SK-N-MC (cell line): ENCODE measurements at regions not wholly inside any gene's neighbourhood (a gene's known extent, or its start where the extent isn't known, plus 50 kb on each side); places are given as distances from the start of the nearest gene placed in this dataset.

ENCODE experiments used
- DNase-seq: peaks from one replicate; pipeline ENCODE4 v3.0.0-alpha.2; 2011; ENCODE audit warnings: low read depth, low spot score
- H3K27ac ChIP-seq: fragments of 200-600 bp; sonication (generic); 2 replicates; pipeline ENCODE4 v1.5.1; 2016; ENCODE audit warnings: mixed run types
- H3K36me3 ChIP-seq: fragments of 200-600 bp; sonication (generic); 2 replicates; pipeline ENCODE4 v1.6.1; 2017; ENCODE audit warnings: antibody characterized with exemption, low read length, mixed read lengths; ENCODE audit not compliant: insufficient read depth
- H3K4me3 ChIP-seq: fragments of 200-600 bp; sonication (generic); 2 replicates; pipeline ENCODE4 v1.5.1; 2016
- H3K9ac ChIP-seq: fragments of 200-600 bp; sonication (generic); 2 replicates; pipeline ENCODE4 v1.8.0; 2017; ENCODE audit warnings: mixed run types, mixed read lengths; ENCODE audit not compliant: insufficient read length
- H3K9me3 ChIP-seq: fragments of 200-600 bp; sonication (generic); 2 replicates; pipeline ENCODE4 v1.6.1; 2017; ENCODE audit warnings: low read depth, mild to moderate bottlenecking, antibody characterized with exemption, low read length, moderate library complexity, mixed read lengths
- EZH2 ChIP-seq: fragments of 200-600 bp; sonication (generic); IDR thresholded peaks from one replicate; pipeline ENCODE4 v1.6.1; 2017; ENCODE audit warnings: antibody characterized with exemption
- FOXP2 ChIP-seq: optimal IDR thresholded peaks from 2 replicates; pipeline ENCODE3; 2011; ENCODE audit warnings: mild to moderate bottlenecking, moderate library complexity; ENCODE audit not compliant: insufficient read depth; ENCODE audit errors: extremely low read length, control extremely low read depth
- POLR2AphosphoS5 ChIP-seq: IDR thresholded peaks from 2 replicates; pipeline ENCODE4 v1.6.1; 2012; ENCODE audit warnings: mild to moderate bottlenecking, low read depth, low read length, borderline replicate concordance

- no peak for TF ChIP-seq FOXP2
- no peak for TF ChIP-seq EZH2
- no peak for TF ChIP-seq POLR2AphosphoS5
- Histone ChIP-seq H3K9ac (no peak overlapping the region), H3K9me3 (no peaks in the 10 kb centered on the region), H3K4me3 (no peak overlapping the region), H3K27ac (no peak overlapping the region), H3K36me3 (no peaks in the 10 kb centered on the region)
- DNase-seq: no peak
These were observed 190.6 kb upstream of the SPRED2 start for GRCh38 chr2:65622951-65623535.

GRCh38 chr2:65622499-65622898, 190.1 kb upstream of the SPRED2 start:
- TF ChIP-seq POLR2AphosphoS5 (no peak), FOXP2 (no peak), EZH2 (no peak)
- Histone ChIP-seq H3K9ac (no peak overlapping the region), H3K9me3 (no peaks in the 10 kb centered on the region), H3K4me3 (no peak overlapping the region), H3K36me3 (no peaks in the 10 kb centered on the region), H3K27ac (no peak overlapping the region; the same call in 1 of the 2 replicates)
- DNase-seq: no peak

GRCh38 chr2:65620524-65620923, 188.1 kb upstream of the SPRED2 start:
- no peaks in the 10 kb centered on the region for H3K9me3 ChIP-seq
- H3K4me3 ChIP-seq: no peak overlapping the region
- H3K9ac ChIP-seq: no peak overlapping the region
- DNase-seq: no peak
- TF ChIP-seq EZH2 (no peak), POLR2AphosphoS5 (no peak), FOXP2 (no peak)
- no peaks in the 10 kb centered on the region for H3K36me3 ChIP-seq
- no peak overlapping the region; the same call in 1 of the 2 replicates for H3K27ac ChIP-seq

- Histone ChIP-seq H3K4me3 (no peak overlapping the region), H3K27ac (no peak overlapping the region), H3K36me3 (no peaks in the 10 kb centered on the region), H3K9me3 (no peaks in the 10 kb centered on the region), H3K9ac (no peak overlapping the region)
- TF ChIP-seq EZH2: no peak
- TF ChIP-seq FOXP2: no peak
- no peak for TF ChIP-seq POLR2AphosphoS5
- no peak for DNase-seq
These were observed 187.6 kb upstream of the SPRED2 start for GRCh38 chr2:65620026-65620425.

- H3K9ac ChIP-seq: no peak overlapping the region
- TF ChIP-seq EZH2: no peak
- no peak for TF ChIP-seq POLR2AphosphoS5
- no peak for TF ChIP-seq FOXP2
- no peak for DNase-seq
These were observed 183.2 kb upstream of the SPRED2 start for GRCh38 chr2:65615602-65616001.

GRCh38 chr2:65613968-65614555, 181.7 kb upstream of the SPRED2 start:
- H3K4me3 ChIP-seq: no peak overlapping the region
- H3K36me3 ChIP-seq: no peaks in the 10 kb centered on the region
- DNase-seq: no peak
- no peak overlapping the region for H3K9ac ChIP-seq
- TF ChIP-seq FOXP2: no peak
- TF ChIP-seq POLR2AphosphoS5: no peak
- no peak for TF ChIP-seq EZH2
- peak overlapping the region; percentile 95 for H3K27ac ChIP-seq
- H3K9me3 ChIP-seq: no peaks in the 10 kb centered on the region

More at GRCh38 chr2:65615602-65616001, 183.2 kb upstream of the SPRED2 start:
- Histone ChIP-seq H3K27ac (peak overlapping the region; percentile 95; the same call in 1 of the 2 replicates), H3K4me3 (no peak overlapping the region), H3K36me3 (no peaks in the 10 kb centered on the region), H3K9me3 (no peaks in the 10 kb centered on the region)

GRCh38 chr2:65611488-65611887, 179.1 kb upstream of the SPRED2 start:
- no peak overlapping the region for H3K4me3 ChIP-seq
- 0 out of 2 replicates have a peak overlapping the region, but pooled peaks have one; percentile 95 for H3K27ac ChIP-seq
- no peak for TF ChIP-seq POLR2AphosphoS5
- no peak for TF ChIP-seq EZH2
- no peak for TF ChIP-seq FOXP2

GRCh38 chr2:65608916-65609315, 176.5 kb upstream of the SPRED2 start:
- no peak overlapping the region for H3K4me3 ChIP-seq
- H3K9ac ChIP-seq: no peak overlapping the region
- TF ChIP-seq FOXP2 (no peak), POLR2AphosphoS5 (no peak), EZH2 (no peak)
- H3K36me3 ChIP-seq: no peaks in the 10 kb centered on the region
- DNase-seq: no peak
- no peak overlapping the region for H3K27ac ChIP-seq
- no peaks in the 10 kb centered on the region for H3K9me3 ChIP-seq

More at GRCh38 chr2:65611488-65611887, 179.1 kb upstream of the SPRED2 start:
- no peak overlapping the region for H3K9ac ChIP-seq
- no peaks in the 10 kb centered on the region for H3K36me3 ChIP-seq
- H3K9me3 ChIP-seq: no peaks in the 10 kb centered on the region
- no peak for DNase-seq
